ELF-1 (cell line): ENCODE measurements at regions not wholly inside any gene's neighbourhood (a gene's known extent, or its start where the extent isn't known, plus 50 kb on each side); places are given as distances from the start of the nearest gene placed in this dataset.

Source experiments
- DNase-seq: peaks from one replicate; pipeline ENCODE4 v3.0.0-alpha.2; 2016; ENCODE audit warnings: low read depth, low spot score

DNA sequence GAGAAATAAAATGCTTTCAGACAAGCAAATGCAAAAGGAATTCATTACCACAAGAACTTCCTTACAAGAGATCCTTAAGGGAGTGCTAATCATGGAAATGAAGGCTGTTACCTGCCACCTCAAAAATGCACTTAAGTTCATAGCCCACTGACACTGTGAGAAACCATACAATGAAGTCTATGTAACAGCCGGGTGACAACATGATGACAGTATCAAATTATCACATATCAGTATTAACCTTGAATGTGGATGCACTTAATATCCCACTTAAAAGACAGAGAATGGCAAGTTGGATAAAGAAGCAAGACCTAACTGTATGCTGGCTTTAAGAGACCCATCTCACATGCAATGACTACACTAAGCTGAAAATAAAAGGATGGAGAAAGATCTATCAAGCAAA lies 403.4 kb upstream of the MC4R start:
- DNase-seq: no peak

DNA sequence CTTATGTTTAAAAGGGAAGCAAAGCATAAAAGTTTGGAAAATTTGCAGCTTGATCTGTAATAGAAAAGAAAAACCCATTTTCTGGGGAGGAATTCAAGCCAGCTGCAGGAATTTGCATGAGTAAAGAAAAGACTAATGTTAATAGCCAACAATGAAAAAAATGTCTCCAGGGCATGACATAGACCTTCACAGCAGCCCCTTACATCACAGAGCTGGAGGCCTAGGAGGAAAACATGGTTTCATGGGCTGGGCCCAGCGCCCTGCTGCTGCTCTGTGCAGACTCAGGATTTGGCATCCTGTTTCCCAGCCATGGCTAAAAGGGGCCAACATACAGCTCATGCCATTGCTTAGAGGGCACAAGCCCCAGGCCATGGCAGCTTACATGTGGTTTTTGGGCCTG lies 411.6 kb upstream of the MC4R start:
- DNase-seq: no peak

DNA sequence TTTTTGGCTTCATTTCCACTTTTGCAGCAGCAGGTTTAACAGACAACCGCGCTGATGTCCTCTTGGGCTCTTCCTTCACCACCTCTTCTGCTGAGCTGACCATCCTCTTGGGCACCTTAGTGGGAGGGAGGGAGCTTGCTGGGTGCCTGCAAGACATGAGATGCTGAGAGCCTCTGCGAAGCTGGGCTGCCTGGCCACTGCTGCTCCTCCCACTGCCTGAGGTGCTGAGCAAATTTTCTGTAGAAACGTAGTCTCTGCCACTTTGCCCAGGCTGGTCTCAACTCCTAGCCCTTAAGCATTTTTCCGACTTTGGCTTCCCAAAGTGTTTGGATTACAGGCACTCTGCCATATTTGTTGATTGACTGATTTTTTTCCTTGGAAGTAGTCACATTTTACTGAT lies 422.2 kb upstream of the MC4R start:
- DNase-seq: peak; percentile 7

DNA sequence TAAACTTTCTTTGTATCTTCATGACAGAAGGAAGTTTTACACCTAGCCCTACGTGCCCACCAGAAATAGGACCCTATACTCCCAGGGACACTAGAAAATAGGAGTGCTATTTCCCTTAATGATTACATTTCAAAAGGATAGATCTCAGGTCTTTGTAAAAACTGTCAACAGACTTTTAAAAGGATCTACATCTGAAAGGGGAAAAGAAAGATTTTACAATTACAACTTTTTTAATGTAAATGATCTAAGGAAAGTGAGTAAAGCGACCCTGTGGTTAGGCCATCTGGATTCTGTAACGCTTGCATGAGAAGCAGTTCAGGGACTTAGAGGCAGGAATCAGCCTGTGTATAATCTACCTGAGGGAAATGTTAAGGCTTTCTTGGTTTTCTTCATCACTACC lies 431.8 kb upstream of the MC4R start:
- peak; percentile 21 for DNase-seq

DNA sequence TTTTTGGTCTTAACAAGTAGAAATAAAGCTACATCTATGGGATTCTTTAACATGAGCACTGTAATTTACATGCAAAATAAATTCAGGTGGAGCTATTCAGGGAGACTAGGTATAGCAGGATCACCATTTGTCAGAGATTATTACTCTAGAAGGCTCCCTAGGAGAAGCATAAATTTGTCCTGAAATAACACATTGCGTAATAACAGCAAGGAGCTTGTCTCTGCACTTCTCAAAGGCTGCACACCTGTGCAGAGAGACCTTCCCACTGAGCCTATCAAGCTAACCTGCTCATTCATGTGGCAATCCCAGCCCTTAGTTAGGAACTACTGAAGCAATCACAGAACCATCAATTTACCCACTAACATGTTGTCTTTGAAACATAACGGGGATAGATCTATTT lies 437.4 kb upstream of the MC4R start:
- no peak for DNase-seq

DNA sequence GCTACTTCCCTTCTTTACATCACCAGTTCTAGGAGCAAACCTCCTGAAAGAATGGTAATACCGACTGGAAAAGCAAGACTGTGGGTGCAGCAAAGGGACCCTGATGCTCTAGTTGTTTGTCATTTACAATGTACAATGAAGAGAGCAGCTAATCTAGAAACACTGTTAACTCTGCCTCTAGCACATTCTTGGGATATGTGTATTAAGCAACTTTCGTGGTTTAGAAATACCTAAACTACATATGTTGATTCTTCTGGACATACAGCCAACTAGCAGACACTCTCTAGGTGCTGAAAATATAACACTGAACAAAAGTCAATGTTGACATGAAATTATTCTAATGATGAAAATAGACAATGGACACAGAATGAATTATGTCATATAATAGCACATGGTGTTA lies 440.3 kb upstream of the MC4R start:
- DNase-seq: no peak

DNA sequence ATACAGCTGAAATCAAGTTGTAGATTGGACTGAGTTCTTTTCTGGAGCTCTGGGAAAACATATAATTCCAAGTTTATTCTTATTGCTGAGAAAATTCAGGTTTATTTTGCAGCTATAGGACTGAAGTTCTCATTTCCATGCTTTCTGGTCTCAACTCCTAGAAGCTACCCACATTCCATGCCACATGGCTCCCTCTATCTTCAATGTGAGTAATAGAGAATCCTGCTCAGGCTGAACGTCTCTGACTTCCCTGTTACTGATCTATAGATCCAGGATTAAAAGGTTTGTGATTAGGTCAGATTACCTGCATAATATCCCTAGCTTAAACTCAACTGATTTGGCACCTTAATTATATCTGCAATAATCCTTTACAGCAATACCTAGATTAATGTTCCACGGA lies 453.8 kb upstream of the MC4R start:
- DNase-seq: no peak

DNA sequence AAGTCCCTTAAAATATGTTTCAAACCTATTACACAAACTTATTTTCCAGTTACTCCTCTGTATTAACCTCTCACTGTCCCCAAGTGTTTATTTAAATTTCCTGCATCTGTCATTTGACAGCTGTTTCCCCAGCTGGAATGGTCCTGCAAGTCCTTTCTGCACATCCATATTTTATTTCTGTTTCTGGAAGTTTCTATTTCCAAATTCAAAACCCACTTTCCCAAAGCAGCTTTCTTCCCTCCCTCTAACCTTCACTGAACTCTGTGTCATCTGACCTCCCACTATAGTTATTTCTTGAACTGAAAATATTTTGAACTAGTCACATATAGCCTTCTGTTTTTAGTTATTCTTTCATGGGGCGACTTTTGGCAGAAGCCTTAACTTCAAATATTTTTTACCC lies 459.4 kb upstream of the MC4R start:
- DNase-seq: no peak

DNA sequence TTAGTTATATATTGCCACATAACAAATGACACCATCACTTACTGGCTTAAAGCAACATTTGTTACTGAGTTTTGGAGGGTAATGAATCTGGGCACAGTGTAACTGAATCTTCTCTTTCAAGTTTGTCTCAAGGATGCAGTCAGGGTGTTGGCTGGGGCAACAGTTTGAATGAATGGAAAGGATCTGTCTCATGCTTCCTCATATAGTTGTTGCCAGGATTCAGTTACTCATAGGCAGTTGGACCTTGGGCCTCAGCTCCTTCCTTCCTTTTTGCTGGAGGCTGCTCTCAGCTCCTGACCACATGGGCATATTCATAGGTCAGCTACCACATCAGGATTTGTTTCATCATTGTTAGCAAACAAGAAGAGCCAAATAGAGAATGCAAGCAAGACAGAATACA lies 466.1 kb upstream of the MC4R start:
- no peak for DNase-seq

DNA sequence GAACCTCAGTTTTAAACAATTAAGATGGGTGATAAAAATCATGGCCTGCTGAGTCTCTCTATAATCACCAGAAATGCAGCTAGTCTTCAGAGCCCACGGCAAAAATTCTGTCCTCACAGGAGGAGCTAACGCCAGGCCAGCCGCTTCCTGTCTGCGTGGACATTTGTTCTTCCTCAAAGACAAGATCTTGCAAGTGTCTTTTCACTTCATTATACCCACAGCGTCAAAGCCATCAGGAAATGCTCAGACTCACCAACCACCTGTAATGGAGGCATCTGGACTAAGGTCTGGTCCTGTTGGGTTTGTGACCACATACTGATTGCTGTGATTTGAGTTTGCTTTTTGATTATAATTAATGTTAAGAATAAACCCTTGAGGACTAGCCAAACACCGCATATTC lies 473.8 kb upstream of the MC4R start:
- DNase-seq: no peak

DNA sequence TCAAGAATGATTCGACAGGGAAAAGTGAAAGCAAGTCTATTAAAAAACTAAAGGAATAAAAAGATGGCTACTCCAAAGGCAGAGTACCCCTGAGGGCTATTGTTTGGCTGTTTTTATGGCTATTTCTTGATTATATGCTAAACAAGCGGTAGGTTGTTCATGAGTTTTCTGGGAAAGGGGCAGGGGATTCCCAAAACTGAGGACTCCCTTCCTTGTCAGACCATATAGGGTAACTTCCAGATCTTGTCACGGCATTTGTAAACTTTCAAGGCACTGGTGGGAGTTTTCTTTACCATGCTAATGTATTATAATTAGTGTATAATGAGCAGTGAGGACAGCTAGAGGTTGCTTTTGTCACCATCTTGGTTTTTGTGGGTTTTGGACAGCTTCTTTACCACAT lies 474.9 kb upstream of the MC4R start:
- no peak for DNase-seq

DNA sequence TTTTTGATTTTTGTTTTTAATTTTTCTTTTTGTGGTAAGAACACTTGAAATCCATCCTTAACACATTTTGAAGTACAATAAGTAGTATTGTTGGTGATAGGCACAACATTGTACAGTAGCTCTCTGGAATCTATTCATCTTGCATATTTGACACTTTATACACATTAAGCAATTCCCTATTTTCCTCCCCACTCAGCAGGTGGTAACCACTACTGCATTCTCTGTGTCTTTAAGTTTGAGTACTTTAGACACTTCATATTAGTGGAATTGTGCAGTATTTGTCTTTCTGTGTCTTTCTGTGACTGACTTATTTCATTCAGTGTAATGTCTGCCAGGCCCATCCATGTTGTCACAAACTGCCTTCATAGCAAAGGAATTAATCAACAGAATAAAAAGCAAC lies 471.7 kb upstream of the CDH20 start:
- no peak for DNase-seq

DNA sequence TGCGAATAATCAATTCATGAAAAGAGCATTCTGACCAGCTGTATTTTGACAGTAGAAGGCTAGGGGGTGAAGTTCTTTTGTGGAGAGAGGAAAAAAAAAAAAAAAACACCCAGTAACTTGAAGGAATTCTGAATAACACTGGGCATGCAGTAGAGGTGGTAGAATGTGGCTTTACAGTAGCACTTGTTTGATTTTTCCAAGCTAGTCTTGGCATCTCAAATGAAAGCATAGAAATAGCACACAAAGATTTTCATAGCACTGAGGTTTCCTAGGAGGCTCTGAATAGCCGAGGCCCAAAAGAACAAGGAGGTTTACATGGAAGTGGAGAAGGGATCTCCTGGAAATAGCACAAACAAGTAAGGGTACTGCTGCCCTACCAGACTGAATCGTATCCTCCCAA lies 470.2 kb upstream of the CDH20 start:
- DNase-seq: no peak

DNA sequence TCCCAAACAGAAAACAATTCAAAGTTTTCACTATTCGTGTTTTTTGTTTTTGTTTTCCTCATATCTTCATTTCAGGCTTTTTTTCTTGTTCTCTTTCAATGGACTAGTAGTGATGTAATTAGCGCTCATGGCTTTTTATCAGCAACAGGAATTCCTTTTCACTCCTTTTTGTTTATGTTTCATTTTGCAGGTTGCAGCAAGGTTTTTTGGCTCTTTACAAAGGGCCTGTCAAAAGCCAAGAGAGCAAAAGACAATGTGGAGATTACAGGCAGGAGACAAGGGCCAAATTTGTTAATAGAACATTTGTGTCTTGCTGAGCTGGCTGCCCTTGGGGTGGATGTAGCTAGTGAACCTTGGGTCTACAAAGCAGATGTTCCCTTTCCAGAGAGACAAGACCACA lies 467.4 kb upstream of the CDH20 start:
- DNase-seq: no peak

DNA sequence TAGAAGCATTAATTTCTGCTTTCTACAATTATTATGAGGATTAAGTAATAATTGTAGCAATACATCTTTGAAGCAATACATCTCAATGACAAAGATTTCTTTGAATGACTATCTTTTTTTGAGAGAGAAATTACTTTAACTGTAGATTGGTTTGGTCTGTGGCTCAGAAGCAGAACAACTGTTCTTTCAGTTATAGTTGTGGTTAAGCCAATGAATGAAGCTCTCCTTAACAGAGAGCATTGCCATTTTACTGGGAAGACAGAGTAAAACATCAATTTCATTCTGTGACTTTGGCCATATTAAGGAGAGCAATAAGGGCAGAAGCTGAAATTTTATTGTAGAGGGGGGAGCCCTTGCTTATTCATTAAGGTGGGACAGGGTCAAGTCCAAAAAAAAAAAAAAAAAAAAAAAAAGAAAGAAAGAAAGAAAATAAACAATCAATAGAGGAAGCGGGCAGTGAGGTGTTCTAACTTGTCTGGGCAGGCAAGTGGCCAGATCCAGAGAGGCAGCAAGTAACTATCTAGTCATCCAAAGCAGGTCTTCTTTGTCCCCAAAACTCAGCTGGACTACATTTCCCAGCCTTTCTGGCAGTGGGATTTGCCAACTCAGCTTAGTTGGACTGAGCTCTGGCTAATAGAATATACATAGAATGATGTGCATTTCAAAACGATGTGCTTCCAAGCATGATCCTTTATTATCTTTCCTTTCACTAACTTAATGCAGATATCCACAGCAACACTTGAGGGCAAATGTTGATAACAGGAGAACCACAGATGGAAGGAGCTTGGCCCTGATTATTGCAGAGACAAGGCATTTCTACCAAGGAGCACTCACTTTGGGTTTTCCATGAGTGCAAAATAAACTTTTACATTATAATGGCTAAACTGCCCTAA lies 462.7 kb upstream of the CDH20 start:
- no peak for DNase-seq

DNA sequence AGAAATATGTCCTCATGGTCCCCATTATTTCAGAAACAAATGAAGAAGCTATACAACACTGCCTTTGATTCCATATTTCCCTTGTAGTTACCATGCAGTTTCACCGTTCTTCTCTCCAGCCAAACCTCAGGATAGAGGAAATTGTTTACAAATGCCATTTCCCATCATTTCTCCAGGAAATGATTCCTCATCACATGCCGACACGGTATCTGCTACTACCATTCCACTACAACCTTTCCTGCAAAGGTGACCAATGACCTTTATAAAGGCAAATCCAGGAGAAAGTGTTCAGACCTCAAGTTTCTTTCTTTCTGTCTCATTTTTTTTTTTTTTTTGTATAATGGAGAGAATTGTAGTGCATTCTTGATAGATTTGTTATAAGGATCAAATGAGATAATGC lies 460.8 kb upstream of the CDH20 start:
- no peak for DNase-seq

DNA sequence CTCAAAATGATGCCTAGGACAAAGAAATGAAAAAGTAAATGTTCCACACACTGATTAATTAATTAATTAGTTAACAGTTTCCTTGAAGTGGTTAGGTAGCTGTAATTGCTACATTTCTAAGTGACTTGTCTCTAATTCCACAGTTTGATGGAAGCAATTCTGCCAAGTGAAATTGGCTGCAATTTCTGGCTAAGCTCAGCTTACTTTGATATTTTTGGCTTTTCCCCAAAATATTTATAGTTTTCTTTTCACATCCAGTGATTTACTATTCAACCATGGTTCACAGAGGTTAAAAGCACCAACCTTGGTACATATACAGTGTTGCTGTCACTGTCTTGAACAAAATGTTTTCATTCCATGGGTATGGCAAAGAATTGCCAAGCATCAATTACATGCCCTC lies 459.5 kb upstream of the CDH20 start:
- no peak for DNase-seq

DNA sequence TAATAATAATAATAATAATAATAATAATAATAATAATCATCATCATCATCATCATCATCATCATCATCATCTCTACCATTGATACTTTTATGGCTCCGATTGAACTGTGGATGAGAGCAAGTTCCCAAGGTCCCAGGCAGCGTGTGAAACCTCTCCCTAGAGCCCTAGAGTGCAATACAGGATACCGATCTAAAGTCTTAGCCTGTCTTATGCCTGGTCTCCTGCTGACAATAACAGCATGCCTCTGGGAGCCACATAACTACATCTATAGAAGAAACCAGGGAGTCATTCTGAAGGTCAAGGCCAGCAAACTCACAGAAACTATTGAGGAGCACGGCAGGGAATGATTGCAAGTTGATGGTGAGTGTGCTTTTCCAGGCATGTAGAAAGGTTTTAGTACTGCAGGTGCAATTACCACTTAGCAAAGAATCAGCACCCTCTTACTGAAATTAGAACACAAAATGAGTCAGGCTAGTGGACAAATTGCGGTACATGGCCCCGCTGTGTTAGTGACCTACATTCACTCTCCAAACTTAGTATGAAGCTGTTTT lies 457.2 kb upstream of the CDH20 start:
- no peak for DNase-seq

DNA sequence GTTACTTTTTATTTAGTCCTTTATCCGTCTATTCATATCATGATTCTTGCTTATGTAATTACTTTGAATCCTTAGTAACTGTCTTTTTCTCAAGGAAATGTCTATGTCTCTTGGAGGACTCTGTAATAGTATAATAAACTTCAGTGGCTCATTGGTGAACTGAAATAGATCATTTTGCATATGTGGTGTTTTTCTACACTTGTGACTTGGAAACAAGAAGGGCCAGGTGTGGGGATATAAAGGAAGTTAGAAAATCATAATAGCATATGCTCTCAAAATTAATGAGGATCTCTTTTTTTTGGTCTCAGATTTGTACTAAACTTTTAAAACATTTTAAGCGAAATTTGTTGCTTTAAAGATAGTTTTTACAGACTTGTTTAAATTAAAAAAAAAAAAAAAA lies 453.0 kb upstream of the CDH20 start:
- no peak for DNase-seq

DNA sequence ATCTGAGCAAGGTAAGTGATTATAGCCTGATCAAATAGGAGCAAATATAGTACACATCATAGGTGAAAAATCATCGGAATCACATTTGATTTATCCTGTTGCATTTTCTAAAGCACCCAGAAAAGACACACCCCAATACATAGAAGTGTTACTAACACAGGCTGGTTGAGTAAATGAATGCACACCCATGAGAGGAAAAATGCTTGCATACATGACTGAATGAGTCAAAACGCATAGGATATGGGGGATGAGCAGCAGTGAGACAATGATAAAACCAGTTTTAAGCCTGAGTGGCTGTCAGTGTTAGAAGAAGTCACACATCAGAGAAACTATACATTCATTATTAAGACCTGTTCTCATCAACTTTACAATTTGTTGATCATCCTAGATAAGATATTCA lies 449.6 kb upstream of the CDH20 start:
- DNase-seq: no peak

DNA sequence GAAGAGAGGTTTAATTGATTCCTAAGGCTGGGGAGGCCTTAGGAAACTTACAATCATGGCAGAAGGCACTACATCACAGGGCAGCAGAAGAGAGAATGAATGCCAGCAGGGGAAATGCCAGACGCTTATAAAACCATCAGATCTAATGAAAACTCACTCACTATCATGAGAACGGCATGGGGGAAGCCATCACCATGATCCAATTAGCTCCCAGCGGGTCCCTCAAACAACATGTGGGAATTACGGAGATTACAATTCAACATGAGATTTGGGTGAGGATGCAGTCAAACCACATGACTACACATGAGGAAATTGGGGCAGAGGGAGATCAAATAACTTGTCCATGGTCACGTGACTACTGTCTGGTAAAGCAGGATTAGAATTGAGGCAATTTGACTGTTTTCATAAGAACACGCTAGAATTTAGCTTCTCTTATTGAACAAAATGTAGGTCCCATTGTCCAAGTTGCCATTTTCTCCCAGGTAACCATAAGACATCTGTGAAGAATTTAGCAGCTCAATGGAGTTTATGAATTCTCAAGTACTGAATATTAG lies 445.1 kb upstream of the CDH20 start:
- DNase-seq: no peak

DNA sequence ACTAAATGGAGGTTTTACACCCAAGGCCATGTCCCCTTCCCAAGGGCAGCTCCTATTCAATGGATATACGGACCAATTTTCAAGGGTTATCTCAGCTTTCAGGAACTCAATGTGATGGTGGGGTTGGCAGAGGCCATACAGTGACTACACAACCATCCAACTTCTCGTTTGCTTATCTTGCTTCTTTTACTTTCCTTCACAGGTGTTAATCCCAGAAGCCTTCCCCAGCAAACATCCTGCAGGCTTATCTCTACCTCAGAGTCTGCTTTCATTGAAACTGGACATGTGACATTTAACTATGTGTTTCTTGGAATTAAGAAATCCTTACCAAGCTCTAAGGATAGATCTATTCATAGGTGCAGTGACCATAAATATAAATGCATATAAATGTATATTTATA lies 443.8 kb upstream of the CDH20 start:
- no peak for DNase-seq

DNA sequence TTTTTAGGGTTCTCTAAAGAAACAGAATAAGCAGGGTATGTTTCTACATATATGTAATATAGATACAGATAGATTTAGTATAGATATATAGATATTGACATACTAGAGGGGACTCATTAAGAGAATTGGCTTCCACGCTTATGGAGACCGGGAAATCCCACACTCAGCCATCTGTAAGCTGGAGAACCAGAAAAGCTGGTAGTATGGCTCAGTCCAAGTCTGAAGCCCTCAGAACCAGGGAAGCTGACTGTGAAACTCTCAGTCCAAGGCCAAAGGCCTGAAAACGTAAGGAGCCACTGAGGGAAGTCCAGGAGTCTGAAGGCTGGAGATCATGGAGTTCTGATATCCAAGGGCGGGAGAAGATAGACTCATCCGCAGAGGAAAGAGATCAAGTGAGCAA lies 441.3 kb upstream of the CDH20 start:
- DNase-seq: no peak
